T-helper 2 cell (primary cell): ENCODE measurements at regions not wholly inside any gene's neighbourhood (a gene's known extent, or its start where the extent isn't known, plus 50 kb on each side); places are given as distances from the start of the nearest gene placed in this dataset.

Source experiments
- DNase-seq, 5 experiments: peaks; one replicate each; pipeline versions ENCODE4 v3.0.0 to v3.0.0-alpha.2; 2012 to 2022

DNA sequence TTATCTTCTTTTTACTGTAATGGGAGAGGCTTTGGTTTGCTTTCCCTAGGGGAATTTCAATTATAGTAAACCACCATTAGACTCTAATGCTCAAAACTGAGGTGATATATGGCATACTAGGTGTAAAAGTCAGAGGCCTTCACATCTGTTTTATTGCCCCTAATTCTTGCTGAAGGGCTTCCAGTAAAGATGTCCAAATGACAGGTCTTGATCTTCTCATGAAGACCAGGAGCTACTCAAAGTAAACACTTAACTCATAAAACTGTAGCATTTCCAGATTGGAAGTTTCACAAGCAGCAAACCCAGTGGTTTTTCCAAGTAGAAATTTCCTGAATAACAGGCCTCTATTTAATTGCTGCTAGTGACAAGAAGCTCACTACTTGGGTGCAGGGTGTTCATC is 286.8 kb downstream of the RBM43 start:
- DNase-seq, result no peak

GRCh38 chr2:150974234-150974633 is 287.4 kb downstream of the RBM43 start:
- no peak for DNase-seq

DNA sequence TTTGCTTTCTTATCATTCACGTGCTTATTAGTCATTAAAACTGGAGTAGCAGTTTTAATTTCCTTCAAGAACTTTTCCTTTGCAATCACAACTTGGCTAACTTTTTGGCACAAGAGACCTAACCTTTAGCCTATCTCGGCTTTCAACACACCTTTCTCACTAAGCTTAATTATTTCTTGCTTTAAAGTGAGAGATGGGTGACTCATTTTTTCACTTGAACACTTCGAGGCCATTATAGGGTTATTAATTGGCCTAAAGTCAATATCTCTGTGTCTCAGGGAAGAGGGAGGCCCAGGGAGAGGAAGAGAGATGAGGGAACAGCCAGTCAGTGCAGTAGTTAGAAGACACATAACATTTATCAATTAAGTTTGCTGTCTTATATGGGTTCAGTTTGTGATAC is 289.8 kb downstream of the RBM43 start:
- no peak for DNase-seq

DNA sequence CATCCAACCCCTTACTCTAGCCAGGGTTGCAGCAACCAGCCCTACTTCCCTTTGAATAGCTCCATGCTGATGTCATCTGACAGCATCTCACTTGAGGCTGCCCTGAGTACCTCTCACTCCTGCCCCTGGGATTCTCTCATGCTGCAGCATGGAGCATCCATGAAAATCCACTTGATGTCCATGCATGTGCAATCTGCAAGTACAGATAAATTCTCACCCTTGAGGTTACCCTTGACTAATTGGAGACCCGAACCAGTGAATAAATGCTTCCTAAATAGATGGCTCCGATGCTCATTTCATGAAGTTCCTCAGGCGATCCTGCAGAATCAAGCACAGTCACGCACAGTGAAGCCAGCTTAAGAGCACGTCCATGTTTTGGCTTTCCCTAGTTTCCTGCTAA is 298.3 kb downstream of the RBM43 start:
- DNase-seq, result no peak

DNA sequence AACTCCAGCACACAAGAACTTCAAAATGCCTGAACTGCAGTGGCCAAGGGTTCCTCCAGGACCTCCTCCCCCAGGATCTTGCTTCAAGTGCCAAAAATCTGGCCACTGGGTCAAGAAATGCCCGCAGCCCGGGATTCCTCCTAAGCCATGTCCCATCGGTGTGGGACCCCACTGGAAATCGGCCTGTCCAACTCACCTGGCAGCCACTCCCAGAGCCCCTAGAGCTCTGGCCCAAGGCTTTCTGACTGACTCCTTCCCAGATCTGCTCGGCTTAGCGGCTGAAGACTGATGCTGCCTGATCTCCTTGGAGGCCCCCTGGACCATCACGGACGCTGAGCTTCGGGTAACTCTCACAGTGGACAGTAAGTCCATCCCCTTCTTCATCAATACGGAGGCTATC is 306.4 kb downstream of the RBM43 start:
- no peak for DNase-seq

DNA sequence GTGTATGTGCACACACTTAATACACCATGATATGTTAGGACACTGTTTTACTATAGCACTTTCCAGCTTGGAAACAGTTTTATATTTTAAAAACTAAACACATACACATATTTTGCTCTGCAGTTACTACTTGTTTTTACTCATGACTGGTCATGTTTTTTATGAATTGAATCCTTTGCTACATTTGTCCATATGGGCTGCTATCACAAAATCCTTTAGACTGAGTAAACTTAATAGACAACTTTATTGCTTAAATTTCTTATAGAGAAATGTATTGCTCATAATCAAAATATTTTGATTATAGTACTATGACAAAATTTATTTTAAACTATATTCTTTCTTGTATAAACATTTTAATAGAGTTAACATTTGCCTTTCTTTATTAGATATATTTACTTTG is 314.8 kb downstream of the RBM43 start:
- DNase-seq, result no peak

DNA sequence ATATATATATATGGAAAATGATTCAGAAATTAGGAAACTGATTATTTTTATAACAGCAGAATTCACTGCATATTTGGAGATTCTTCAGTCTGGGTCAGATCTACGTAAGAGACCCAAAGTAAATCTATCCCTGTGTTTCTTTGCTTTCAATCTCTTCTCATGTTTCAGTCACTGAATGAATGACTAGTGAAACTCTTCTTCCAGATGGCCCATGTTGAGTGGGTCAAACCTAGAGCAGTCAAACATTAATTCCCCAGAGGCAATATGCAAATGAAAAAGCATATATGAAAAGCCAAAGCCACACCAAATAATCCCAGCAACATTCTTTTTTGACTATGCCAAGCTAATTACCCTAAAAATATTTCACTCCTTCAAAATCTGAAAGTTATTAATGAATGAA is 317.3 kb downstream of the RBM43 start:
- DNase-seq, result no peak

DNA sequence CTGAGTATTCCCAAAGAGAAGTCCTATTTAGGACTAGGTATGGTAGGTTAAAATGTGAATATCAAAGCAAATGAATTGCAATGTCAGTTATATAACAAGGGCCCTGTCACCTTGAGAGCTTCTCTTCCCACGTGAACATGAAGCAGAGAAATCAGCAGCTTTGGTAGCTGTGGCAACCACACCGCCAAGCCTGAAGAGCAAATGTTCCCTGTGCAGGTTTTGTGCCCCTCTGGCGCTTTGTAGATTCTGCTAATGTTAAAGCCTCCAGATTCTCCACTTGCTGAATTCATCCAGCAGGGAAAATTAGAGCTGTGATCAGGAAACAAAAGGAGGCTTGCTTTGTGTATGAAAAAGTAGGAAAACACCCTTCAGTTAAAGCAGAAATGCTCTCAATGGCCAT is 322.6 kb downstream of the RBM43 start:
- no peak for DNase-seq

GRCh38 chr2:150938527-150938926 is 323.1 kb downstream of the RBM43 start:
- DNase-seq, result no peak

DNA sequence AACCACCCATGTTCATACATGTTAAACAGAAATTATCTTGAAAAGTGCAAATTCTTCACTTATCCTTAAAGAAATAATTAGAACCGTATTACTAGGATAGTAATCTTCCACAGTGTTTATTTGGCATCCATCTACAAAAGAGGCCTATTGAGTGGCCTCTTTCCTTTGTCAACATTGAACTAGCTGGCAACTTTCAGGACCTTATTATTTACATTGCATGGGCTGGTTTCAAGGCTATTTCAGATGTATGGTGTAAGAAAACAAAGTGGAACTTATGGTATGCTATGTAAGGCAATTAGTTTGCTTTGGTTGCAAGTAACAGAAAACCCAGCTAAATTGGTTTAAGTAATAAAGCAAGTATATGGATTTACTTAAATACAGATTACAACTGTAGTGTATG is 324.6 kb downstream of the RBM43 start:
- DNase-seq, result no peak

GRCh38 chr2:150931451-150931850 is 330.2 kb downstream of the RBM43 start:
- no peak for DNase-seq

DNA sequence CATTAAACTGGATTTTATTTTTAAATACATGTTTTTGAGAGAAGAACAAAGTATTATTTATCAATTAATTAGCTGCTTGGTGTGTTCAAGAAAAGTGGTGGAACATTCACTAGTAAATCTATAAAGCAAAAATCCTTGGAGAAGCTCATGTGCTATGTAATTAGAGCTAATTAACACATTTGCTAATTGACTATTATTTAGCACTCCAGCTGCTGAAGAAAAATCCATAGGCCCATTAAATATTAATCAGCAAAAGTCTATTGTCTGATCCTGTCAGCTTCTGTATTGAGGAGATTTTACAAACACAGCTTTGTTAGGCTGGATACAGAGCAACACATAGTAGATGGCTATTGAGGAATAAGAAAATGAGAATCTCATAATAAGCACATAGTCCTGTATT is 336.1 kb downstream of the RBM43 start:
- DNase-seq, result no peak

GRCh38 chr2:150924878-150925277 is 336.8 kb downstream of the RBM43 start:
- DNase-seq, result no peak

GRCh38 chr2:150919901-150920300 is 341.8 kb downstream of the RBM43 start:
- no peak for DNase-seq

GRCh38 chr2:150917961-150918713 is 343.5 kb downstream of the RBM43 start:
- DNase-seq, result no peak

DNA sequence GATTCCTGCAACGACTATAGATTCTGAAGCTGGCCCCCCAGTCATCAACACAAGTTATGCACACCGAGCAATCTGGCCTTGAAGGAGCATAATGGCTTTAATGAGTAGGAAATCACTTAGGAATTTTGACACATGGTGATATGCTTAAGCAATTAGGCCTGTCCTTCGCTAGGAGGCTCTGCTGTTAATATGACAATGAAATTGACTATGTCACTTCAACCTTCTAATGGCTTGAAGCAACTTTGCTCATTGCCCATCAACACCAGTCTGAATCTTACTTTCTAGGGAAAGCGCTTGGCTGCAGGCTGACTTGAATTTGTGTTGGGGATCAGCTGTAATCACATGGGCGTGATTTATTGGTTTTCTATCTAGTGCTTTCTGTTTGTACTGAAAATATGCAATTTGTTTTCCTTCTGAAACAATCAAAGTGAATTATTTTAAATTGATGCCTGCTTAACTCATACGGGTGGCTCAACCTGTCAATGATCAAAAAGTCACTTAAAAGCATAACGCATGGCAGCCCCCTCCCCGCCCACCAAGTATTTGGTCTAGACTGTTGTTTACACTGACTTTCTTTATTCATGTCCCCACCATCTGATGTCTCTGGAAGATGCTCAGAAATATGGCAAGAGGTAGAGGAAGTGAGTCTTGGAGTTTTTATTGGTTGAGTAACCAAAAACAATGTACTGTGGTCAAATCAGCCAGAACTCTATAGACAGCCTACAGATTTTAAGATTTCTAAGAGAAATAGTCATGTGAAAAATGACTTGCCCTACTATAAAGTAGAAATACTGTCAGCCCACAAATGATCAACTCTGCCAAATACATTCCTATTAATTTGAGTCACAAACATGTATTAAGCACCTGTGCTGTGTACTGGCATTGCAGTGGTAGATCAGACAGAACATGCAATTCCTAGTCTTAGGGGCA is 344.9 kb downstream of the RBM43 start:
- no peak for DNase-seq

- DNase-seq, result no peak
Measured at GRCh38 chr2:150911766-150912280, 349.8 kb downstream of the RBM43 start.

- no peak for DNase-seq
Measured at GRCh38 chr2:150909613-150910012, 352.1 kb downstream of the RBM43 start.

DNA sequence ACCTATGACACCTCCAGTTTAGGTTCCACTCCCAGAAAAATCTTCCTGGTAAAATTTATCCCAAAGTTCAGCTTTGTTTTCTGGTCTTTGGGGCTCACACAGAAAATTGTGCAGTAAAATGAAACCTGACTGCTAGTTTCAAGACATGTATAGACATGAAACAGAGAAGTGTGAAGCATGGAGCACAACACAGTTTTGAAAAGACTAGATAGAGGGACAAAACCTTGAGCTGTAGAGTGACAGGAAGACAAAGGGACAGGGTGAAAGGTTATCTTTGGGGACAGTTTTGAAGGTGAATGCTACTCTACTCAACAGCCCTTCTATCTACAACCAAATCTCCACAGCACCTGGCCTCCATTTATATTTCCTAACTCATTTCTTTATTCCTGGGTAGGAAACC is 352.6 kb downstream of the RBM43 start:
- DNase-seq, result no peak

DNA sequence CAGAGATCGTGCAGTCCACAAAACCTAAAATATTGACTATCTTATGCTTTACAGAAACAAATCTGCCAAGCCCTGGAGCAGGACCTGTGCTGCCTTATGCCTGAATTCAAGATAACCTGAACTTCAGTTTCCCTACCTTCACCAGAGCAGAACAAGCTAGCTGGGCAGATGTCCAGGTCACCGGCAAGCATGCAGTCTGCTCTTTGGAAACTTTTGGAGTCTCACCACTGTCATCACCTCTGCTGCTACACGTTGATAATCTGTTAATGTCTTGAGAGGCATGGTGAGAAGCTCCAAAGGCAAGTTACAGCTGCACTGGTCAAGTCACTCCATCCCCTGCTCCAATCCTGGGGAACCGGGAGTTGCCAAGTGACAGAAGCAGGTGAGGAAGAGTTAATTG is 354.2 kb downstream of the RBM43 start:
- no peak for DNase-seq

GRCh38 chr2:150903461-150903860 is 358.2 kb downstream of the RBM43 start:
- DNase-seq, result no peak

- DNase-seq, result no peak
Measured at GRCh38 chr2:150903055-150903454, 358.6 kb downstream of the RBM43 start.

DNA sequence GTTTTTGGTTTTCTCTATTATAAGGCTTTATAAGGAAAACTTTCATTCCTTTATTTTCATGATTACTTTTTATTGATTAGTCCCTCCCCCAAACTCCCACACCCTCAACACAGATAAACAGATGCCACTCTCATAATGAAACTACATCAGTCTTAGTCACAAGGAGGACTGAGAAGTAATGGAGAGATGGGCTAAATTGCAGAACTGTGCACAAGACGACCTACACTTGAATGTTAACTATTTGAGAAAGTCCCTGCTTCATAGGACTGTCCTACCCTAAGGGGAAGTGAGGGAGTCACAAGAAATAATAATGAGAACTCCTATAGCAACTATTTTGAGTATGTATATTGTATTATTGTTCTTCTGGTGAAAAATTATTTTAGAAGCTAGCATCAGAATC is 360.8 kb downstream of the RBM43 start:
- no peak for DNase-seq

DNA sequence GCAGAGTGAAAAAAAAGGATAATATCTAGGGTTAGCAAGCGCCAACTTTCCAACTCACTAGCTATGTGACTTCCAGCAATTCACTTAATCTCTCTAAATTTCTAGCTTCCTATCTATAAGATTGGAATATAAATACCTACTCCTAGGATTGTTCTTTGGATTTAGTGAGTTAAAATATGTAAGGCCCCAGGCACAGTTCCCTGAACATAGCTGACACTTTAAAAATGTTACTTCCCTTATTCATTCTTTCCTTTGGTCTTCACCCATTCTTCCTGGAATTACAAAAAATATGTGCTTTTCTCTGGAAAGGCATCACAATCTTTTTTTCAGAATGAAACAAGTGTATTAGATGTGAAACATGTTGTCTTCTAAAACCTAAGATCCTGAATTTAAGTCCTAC is 365.7 kb downstream of the RBM43 start:
- DNase-seq, result no peak
